Stimulated activated CD4-positive, alpha-beta T cell treated with anti-CD3 and anti-CD28 coated beads, TNF-alpha, amount 100 ng/mL, for 24 hours (primary cell): ENCODE measurements at regions not wholly inside any gene's neighbourhood (a gene's known extent, or its start where the extent isn't known, plus 50 kb on each side); places are given as distances from the start of the nearest gene placed in this dataset.

ENCODE experiments used
- DNase-seq, 3 experiments: peaks; one replicate each; pipeline ENCODE4 v3.0.0-alpha.2; 2020; ENCODE audit warnings: low read depth in 3 of 3

DNA sequence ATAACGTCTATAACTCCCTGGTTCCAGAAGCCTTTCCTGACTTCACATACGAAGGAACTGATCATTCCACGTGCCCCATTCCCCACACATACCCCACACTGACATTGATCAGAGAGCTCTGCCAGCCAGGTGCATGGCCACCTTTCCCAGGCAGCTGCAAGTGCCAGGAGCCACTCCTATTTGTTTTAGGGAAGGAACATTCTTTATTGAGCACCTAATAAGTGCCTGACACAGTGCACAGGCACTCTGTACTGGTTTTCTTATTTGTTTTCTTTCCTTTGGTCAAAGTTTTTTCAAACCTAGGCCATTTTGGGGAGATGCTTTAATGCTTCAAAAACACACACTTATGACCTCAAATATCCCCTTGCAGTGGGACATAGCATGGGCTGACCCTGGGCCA lies 50.0 kb downstream of the PITPNM2 start:
- DNase-seq = no peak

DNA sequence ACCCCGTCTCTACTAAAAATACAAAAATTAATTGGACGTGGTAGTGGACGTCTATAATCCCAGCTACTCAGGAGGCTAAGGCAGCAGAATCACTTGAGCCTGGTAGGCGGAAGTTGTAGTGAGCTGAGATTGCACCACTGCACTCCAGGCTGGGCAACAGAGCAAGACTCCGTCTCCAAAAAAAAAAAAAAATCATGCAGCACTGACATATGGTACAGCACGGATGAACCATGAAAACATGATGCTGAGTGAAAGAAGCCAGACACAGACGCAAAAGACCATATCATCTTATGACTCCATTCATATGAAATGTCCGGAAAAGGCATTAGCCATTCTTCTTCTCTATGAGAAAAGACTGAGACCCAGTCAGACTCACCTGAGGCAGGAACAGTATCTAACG lies 50.4 kb downstream of the PITPNM2 start:
- no peak for DNase-seq

DNA sequence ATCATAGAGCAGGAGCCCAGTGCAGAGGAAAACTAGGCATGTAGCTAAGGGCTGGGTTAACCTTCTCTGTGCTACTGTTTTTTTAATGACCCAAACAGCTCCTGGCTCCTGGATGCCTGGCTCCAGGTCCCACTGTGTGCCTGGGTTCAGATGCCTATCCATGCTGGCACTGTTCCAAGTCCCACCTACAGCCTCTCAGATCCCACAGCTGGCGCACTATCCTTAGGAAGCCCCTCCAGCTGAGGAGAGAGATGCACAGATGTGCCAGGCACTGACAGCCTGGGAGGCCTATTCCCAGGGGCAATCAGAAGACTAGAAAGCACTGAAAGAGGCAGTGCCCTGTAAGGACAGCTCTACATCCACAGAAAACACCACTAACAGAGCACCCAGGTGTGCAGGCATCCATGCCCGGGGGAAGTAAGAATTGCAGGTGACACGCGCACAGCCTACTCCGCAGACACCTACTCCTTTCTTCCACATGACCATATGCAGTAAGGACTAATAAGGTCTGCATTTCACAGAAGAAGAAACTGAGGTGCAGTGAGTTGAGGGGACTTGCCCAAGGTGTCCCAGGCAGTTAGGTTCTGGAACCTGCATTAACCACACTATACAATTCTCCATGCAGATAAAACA lies 51.2 kb downstream of the PITPNM2 start:
- DNase-seq = no peak

DNA sequence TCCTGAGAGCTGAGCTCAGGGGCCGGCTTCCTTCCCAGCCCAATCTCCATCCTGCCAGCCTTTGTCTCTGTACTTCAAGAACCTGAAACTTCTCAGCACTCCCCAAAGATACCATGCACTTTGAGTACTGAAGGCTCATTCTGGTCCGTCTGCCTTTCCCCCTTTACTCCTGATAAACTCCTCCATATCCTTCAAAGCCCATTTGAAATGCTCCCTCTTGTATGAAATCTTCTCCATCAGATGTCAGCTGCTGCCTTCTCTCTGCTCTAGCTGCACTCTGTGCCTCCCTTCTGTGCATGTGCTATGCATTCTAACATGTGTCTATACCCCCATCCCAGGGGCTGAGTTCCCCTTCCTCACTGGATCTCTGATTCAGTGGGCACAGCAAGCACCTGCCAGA lies 52.1 kb downstream of the PITPNM2 start:
- DNase-seq = no peak

DNA sequence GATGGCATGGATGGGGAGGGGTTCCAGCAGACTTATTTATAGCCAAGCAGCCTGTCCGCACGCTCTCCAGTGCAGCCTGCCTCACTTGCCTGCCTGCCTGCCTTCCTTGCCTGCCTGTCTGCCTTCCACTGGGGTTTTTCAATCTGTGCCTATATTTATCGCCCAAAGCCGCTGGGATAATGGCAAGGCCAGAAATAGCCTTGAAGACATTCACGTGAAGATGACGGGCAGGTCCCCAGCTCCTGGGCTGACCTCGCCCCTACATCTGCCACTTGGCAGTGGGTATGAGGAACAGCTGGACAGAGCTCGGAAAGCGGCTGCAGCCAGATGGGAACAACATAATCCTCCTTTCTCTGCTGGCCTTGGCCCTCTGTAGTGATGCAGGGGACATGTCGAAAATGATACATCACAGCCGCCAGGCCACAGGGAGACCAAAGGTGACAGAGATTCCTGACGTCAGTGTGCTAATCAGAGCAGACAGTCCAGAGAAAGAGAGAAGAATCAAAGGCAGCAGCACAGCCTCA lies 53.3 kb downstream of the PITPNM2 start:
- DNase-seq = no peak

DNA sequence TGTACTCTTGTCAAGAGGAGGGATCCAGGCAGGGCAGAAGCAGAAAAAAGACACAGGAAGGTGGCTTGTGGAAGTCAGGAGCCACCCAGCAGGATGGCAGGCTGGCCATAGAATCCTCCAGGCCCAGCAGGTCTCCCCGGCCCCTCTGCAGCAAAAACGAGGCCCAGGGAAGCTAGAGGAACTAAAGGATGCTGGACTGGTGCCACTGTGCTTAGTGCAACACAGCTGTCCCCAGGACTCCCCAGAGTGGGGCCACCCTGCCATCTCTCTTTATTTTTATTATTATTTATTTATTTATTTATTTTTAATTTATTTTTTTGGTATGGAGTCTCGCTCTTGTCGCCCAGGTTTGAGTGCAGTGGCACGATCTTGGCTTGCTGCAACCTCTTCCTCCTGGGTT lies 54.1 kb downstream of the PITPNM2 start:
- DNase-seq = no peak

DNA sequence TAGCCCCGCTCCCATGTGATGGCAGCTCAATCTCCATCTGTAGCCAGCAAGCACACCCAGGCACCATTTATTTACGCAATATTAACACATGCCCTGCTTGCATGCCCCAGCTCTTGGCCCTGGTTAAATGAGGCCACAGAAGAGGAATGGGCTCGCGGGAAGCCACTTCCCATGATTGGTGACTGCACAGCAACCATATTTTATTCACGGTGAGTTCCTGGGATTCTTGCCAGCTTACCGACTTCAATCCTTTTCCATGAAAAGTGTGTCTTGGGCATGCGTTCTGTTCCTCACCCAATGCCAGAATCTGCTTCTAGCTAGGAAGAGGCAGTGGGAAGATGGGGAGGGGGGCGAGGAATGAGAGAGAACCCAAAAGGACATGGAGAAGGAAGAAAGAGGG lies 54.7 kb downstream of the PITPNM2 start:
- no peak for DNase-seq

DNA sequence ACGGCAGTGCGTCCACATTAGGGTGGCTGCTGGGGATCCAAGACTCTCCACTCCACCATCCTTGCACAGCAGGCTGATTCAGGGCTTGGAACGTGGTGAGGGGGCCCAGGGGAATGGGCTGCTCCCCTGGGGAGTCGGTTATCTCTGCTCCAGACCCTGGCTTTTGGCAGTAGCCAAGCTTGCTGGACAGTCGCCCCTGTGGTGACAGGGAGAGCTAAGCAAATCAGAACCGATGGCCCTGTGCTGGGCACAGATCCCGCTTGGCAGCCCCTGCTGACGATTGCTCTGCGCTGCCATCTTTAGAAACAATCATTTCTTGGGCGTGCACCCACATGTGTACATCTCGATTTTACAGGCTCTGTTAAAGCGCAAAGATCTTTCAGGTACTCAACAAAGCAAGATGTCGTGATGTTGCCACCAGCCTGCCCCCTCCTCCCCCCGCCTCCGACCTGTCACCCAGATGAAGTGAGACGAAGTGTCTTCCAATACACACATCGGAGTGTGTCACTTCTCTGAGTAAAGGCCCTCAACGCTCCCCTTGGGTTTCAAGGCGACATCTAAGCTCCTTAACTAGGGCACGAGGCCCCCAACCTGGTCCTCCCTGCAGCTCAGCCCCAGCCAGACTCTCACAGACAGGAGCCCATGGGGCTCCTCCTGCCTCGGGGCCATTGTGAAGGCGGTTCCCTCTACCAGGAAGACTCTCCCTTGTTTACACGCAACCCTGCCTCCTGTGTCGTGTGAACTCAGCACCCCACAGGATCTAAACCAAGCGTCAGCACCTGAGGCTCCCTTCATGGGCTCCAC lies 55.6 kb downstream of the PITPNM2 start:
- no peak for DNase-seq

DNA sequence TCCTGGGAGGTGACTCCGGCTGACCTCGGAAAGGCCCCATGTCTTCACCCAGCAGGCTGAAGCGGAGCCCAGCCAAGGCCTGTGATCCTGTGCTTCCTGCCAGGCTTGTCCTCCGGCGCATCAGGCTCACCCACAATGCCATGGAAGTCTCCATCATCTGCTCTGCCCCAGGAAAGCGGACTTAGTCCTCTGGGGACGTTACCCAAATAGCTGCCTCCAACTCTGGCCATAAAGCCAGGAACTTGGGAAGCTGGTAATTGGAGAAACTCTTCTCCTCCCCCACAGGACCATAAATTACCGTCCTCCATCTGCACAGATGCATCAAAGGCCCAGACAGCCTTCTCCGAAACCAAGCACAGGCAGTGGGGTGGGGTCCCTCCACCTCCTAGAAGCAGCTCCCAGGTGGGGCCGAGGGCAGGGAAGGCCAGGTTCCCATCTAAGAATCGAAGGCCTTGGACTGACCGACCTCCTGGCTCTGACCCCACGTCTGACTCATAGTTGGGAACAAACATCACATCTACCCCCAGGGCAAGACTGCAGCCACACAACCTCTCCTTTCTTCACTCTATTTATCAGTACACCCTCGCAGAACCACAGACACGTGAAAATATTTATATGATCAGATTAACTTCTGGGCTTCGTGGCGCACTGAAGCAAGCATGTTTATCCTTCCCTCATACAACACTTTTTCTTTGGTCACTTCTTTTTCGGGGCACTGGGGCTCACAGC lies 56.4 kb downstream of the PITPNM2 start:
- DNase-seq = no peak

DNA sequence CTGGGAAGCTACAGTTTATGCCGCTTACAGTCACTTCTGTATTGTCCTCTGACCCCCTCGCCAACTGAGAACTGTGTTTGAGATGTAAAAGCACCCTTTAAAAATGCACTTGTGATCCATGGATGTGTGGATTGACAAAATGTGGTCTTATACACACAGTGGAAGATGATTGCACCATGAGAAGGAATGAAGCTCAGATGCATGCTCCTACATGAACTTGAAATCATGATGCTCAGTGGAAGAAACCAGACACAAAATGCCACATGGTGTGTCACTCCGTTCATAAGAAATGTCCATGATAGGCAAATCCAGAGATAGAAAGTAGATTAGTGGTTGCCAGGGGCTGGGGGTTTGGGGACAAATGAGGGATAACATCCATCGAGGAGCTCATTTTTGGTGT lies 58.0 kb downstream of the PITPNM2 start:
- no peak for DNase-seq

DNA sequence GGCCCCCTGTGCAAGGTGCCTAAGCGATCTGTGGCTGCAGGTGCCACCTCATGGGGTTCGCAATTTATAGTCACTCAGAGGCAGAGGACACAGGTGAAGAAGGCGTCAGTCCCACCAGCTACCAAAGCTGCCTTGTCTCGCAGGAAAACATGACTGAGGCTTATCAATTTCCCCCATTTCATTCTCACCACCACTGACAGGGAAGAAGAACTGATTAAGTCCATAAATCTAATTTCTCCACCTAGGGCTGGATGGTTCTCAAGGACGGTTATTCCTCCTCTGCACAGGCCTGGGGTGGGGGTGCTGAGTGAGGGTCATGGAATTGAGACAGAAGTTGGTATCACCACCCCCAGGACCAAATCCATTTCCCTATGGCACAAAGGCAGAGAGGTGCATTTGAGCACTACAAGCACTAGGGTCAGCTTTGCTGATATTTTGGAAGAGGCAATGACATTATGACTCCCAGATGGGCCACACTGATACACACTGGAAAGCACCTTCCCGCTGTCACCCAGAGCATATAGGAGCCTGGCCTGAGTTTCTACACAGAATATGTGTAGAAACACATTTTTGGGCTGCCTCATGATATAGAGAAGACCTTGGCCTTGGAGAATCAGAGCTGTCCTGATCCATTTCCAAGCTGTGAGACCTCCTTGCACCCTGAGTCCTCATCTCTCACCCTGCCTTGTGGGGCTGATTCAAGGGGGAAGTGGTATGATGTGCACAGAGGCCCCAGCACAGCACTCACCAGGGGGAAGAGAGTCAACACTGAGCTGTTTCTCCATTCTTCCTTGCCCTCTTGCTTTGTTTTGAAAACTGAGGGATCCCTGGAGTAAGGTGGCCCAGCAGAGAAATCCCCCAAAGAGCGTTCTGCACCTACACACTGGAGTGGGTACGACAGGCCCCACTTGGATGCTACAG lies 59.4 kb downstream of the PITPNM2 start:
- no peak for DNase-seq

DNA sequence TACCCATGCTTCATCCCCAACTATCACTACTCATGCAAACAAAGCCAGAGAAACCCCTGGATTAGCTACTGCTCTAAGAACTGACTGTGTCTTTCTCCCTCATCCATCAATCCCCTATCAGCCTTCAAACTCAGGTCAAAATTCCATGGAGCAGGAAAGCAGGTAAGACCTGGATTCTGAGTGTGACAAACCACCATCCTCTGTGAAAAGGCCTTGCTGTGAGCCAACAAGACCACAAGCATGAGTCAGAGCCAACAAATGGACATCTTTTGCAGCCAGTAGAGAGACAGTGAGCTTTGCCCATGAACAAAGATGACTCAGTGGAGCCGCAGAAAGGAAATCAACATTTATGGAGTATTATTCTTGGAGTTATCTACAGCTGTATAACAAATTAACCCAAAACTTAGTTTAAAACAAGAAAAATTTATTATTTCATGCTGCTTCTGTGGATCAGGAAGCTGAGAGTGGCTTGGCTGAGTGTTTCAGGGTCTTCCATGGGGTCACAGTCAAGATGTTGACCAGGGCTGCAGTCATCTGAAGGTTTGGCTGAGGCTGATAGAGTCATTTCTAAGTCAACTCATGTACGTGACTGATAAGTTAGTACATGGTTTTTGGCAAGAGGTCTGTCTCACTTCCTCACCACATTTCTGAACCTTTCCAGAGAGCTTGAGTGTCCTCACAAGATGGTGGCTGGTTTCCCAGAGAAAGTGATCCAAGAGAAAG lies 61.1 kb downstream of the PITPNM2 start:
- no peak for DNase-seq

DNA sequence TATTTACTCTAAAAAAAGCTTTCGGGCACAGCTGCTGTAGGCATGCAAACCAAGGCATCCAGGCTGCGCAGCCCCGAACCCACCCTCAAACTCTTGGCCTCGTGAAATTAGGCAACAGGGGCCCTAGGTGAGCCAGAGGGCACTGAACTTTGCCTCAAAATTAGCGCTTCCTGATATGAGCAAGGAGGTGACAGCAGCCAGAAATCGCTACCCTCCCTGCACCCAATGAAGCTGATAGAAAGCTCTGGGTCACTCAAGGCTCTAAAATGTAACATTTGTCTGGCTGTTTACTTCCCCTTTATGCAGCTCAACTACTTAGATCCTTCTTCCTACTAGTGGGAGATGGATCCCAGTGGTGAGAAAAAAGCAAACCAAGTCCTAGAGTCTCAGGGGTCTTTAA lies 61.8 kb downstream of the PITPNM2 start:
- DNase-seq = no peak

DNA sequence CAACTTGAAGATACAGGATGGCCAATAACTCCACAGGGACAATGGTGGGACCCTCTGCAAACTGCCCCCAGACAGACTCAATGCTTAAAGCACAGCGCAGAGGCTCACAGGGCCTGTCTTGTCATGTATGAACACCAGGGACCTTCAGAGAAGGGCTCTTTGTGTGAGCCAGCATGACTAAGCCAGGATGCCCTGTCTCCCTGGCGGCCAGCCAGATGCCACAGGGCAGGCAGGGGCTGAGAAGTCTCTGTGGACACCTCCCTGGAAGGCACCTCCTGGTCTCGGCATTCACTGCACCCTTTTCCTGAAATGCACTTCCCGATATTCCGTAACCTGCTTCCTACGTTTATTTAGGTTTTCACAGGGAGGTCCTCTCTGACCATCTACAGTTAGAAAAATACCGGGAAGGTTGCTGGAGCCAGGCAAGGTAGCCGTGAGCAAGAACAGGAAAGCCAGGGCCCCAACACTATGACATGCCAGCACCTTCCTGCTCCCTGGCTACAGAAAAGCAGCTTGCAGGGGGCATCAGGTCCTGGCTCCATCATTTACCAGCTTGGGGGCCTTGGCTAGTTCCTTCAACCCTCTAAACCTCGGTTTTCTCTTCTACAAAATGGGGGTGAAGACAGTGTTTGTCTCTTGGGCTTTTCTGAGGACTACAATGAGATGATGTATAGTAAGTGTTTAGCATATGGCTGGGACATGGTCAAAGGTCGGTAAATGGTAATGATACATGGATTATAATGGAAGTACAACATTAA lies 65.0 kb downstream of the PITPNM2 start:
- DNase-seq = no peak

DNA sequence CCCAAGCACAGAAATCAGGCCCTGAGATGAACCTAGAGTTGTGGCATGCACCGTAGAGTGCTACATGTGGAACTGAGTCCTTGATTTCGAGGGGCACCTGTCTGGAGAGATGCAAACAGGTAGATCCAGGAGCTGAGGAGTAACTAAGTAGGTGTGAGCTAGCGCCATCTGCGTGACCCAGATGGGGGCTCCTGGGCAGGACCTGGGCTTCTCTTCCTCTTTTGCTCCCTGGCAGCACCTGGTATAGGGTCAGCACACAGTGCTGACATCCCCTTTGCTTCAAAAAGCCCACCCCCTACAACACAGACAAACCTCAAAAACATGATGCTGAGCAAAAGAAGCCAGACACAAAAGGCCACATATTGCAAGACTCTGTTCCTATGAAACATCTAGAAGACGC lies 65.8 kb downstream of the PITPNM2 start:
- no peak for DNase-seq

DNA sequence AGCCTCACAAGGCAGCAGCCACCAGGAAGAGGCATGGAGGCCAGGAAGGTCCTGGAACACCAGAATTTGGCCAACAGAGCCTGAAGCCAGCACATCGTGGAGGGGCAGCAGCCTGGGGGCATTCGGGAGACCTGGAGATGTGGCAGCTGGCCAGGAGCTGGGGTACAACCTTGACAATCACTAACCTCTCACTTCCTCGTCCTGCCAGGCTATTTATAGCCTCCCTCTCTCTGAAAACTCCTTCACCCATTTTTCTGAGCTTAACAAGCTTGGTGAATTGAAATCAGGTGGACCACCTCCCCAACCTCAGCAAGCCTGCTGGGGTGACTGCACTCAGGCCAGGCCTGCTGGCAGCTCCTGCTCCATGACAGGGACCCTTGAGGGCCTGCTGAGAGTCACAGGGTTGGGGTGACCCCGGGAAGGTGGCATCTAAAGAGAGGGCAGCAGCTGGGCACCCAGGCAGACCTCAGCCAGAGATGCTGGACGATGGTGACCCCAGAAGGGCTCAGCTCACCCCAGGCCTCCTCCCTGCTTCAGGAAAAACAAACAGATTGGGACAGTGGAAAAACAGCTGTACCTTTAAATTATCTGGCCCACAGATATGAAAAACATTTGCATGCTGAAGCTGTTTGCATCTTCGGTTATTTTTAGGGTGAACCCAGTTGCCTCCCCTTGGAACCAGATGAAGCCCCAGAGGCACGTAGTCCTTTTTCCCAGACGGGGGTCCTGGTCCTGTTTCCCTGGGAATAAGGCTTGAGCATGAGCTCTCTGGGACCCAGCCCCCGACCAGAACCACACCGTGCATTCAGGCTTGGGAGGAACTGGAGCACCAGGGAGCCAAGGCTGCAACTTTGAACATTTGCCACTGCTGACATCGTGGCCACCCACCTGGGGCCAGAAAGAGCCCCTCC lies 67.0 kb downstream of the PITPNM2 start:
- no peak for DNase-seq

DNA sequence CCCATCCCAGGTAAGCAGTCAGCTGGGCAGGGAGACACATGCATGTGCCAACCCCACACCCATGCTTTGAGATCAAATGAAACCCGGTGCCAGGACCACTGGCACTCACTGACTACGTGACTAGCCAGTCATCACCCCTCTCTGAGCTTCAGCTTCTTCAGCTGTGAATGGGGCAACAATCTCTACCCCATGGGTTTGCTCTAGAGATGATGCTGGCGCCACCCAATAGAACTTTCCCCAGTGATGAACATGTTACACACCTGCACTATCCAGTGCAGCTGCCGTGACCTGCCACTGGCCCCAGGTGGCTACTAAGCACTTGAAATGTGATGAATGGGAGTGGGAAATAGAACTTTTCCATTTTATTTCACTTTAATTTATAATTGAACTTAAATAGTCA lies 70.3 kb downstream of the PITPNM2 start:
- DNase-seq = no peak

DNA sequence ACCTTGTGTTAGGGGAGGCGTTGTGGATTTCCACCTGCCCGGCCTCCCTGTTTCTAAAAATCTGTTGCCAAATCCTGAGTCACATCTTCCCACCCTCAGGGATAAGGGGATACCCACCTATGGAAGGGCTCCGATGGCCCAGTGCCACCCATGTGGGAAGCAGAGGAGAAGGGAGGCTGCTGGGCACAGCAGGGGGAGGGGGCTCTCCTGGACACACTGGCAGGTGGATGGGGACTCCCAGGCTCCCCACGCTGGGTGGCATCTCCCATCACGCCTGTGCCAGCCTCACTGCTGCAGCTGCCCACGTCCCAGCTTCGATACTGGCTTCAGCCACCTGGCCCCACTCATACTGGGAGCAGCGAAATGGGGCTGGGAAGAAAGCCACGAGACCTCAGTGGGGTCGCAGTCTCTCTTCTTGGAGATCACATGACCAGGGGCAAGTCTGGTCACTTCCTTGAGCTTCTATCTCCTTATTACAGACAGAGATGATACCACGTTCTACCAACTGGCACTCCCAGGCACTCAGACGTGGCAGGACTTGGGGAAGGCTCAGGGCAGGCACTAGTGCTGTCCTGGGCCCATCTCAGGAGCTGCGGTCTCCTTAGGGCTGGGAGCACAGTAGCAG lies 72.2 kb downstream of the PITPNM2 start:
- no peak for DNase-seq

DNA sequence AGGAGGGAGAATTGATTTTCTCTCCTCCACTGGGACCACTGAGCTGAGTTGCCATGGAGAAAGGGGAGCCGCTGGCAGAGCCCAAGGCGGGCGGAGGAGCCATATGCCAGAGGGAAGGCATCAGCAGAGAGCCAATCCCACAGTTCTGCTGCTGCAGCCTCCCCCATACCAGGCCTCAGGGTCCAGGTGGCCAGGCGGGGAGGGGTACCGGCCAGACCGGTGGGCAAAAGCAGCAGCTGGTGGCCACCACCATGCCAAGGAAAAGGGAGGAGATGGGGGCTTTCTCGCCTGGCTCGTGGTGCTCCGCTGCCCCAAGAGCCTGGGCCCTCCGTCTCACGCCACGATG lies 72.8 kb downstream of the PITPNM2 start:
- no peak for DNase-seq
